ENCODE measurements at regions not wholly inside any gene's neighbourhood (a gene's known extent, or its start where the extent isn't known, plus 50 kb on each side); places are given as distances from the start of the nearest gene placed in this dataset.

- no peak for TF ChIP-seq MAFK (IDR thresholded peaks at IDR 0.05; ENCODE audit: low read depth, low read length)
- TF ChIP-seq KDM4A (IDR thresholded peaks at IDR 0.05; ENCODE audit: low read depth, low read length, severe bottlenecking): no peak
- TF ChIP-seq SIX5 (IDR thresholded peaks at IDR 0.05; ENCODE audit: low read depth, low read length): no peak
- TF ChIP-seq CHD7 (IDR thresholded peaks at IDR 0.05; ENCODE audit: insufficient replicate concordance, low read length): no peak
- no peak for TF ChIP-seq EZH2 (IDR thresholded peaks at IDR 0.05; ENCODE audit: low read depth, low read length, severe bottlenecking)
- no peak for TF ChIP-seq TEAD4 (IDR thresholded peaks at IDR 0.05; ENCODE audit: low read depth, low read length)
- TF ChIP-seq CEBPB (IDR thresholded peaks at IDR 0.05; ENCODE audit: low read depth, low read length): no peak
Measured at GRCh38 chr6:144652292-144652891, 367.3 kb downstream of the UTRN start (continued).

All from H1 (cell line).